Heart left ventricle (tissue), 16 donors: ENCODE measurements at regions not wholly inside any gene's neighbourhood (a gene's known extent, or its start where the extent isn't known, plus 50 kb on each side); places are given as distances from the start of the nearest gene placed in this dataset.
"Not testable (repeated sequence)": the region's sequence is repeated elsewhere in the genome, so short reads cannot be mapped to it uniquely, and the experiment has no call there.

Experiments used
- ATAC-seq, 4 donors: fragments of 200-7000 bp; cut with Tn5 transposase; one replicate each; pipeline ENCODE4 v1.9.1; 2020 to 2022; ENCODE audit warnings: moderate library complexity in 4 of 4, mild to moderate bottlenecking in 3 of 4, moderate number of reproducible peaks in 1 of 4
- DNase-seq, 5 donors: peaks; one replicate each; pipeline ENCODE4 v3.0.0-alpha.2; 2020
- H3K27ac ChIP-seq, 12 donors: fragments of 200-600 bp; sonication (generic) in 4 of 12; one replicate each; pipeline versions ENCODE4 v1.5.0 to v1.8.0; 2016 to 2022; ENCODE audit warnings: mild to moderate bottlenecking in 2 of 12
- H3K27me3 ChIP-seq, 9 donors: fragments of 200-600 bp; sonication (generic) in 2 of 9; one replicate each; pipeline versions ENCODE4 v1.5.1 to v1.8.0; 2016 to 2022; ENCODE audit warnings: mild to moderate bottlenecking in 3 of 9
- H3K36me3 ChIP-seq, 9 donors: fragments of 200-600 bp; sonication (generic) in 2 of 9; one replicate each; pipeline versions ENCODE4 v1.5.0 to v1.8.0; 2018 to 2022; ENCODE audit warnings: mild to moderate bottlenecking in 2 of 9
- H3K4me1 ChIP-seq, 12 donors: fragments of 200-600 bp; sonication (generic) in 4 of 12; one replicate each; pipeline versions ENCODE4 v1.5.0 to v1.8.0; 2016 to 2022; ENCODE audit warnings: mild to moderate bottlenecking in 3 of 12
- H3K4me3 ChIP-seq, 12 donors: fragments of 200-600 bp; sonication (generic) in 4 of 12; one replicate each; pipeline versions ENCODE4 v1.5.0 to v1.8.0; 2017 to 2022; ENCODE audit warnings: mild to moderate bottlenecking in 9 of 12, moderate library complexity in 4 of 12
- H3K9me3 ChIP-seq, 12 donors: fragments of 200-600 bp; sonication (generic) in 4 of 12; one replicate each; pipeline versions ENCODE4 v1.5.0 to v1.8.0; 2016 to 2022; ENCODE audit warnings: mild to moderate bottlenecking in 1 of 12
- POLR2A ChIP-seq, 2 donors: fragments of 450-650 bp; IDR thresholded peaks; one replicate each; pipeline ENCODE4 v1.6.1; 2017; ENCODE audit warnings: antibody characterized with exemption in 2 of 2, mild to moderate bottlenecking in 2 of 2, moderate library complexity in 2 of 2
- WGBS, 4 donors: extraction: QIAGEN DNeasy Blood & Tissue Kit in 2 of 4; methylation state at CpG; one replicate each; pipeline versions ENCODE4 v1.1.5 to v1.1.7; 2013 to 2018; 5-methylcytosine and 5-hydroxymethylcytosine counted together
- intact Hi-C, 10 donors: fragments of 100-400 bp; cut with DNase I; formaldehyde crosslinking; loops; one replicate each; pipeline versions ENCODE4 v1.11.1 to v1.14.2; 2022
- TF ChIP-seq, protein P1 (sequence below), 12 donors: fragments of 200-600 bp; sonication (generic) in 4 of 12; IDR thresholded peaks; one replicate each; pipeline versions ENCODE4 v1.5.0 to v1.8.0; 2018 to 2022; ENCODE audit warnings: antibody characterized with exemption in 12 of 12, mild to moderate bottlenecking in 5 of 12
- donor health status: ischemic (EF 13 %, LVEDD 7.1; RV severe dilation, severe dysfunction).
- donor health status: healthy with polysubstance abuse.
- donor health status: DM: no; HTN: yes; CAD: no.
- donor health status: DM: no; HTN: no; CAD: no.
- donor health status: ischemic (EF 25% LVEDD 6.9; RV normal size, moderate dysfunction).
- donor health status: ischemic (EF 25% LVEDD 5.7; RV mildly dilated, moderate dysfunction).
- donor health status: healthy.
- donor health status: DM: yes; HTN: yes; CAD: no.
- donor health status: ischemic (EF 35%, LVEDD 5.7; RV mildly dilated, moderate dysfunction).
- donor health status: nonischemic (EF 11% LVEDD 7.7; RV severe dilation, severe dysfunction).
- donor health status: DM: yes; HTN: yes; CAD: no.
- donor health status: PGD.
- donor health status: ischemic (EF 29% LVEDD 5.4; RV normal size, mild dysfunction).
- donor health status: nonischemic (EF 23%, LVEDD 6.1; RV moderate dilation, normal function).

DNA sequence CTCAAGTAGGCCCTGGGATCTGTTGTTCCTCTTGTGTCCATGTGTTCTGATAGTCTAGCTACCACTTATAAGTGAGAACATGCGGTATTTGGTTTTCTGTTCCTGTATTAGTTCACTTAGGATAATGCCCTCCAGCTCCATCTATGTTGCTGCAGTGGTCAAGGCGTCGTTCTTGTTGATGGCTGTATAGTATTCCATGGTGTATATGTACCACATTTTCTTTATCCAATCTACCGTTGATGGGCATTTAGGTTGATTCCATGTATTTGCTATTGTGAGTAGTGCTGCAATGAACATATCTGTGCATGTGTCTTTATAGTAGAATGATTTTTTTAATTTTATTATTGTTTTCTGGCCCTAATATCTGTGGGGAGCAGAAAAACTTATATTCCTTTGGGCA lies 74.3 kb downstream of the MAT2B start:
- Histone ChIP-seq H3K27ac (no peak overlapping the region), H3K36me3 (no peaks in the 10 kb centered on the region), H3K4me3 (no peak overlapping the region), H3K9me3 (no peaks in the 10 kb centered on the region), H3K27me3 (peaks cover 0 to 4% (median 0%) of the 10 kb centered on the region in 9 donors), H3K4me1 (no peaks in the 10 kb centered on the region)
- ATAC-seq (no peak), DNase-seq (no peak)
- 93 to 98% (median 97%) methylated on average over 4 of the region's 4 CpGs for WGBS, 4 donors
- TF ChIP-seq, protein P1, sequence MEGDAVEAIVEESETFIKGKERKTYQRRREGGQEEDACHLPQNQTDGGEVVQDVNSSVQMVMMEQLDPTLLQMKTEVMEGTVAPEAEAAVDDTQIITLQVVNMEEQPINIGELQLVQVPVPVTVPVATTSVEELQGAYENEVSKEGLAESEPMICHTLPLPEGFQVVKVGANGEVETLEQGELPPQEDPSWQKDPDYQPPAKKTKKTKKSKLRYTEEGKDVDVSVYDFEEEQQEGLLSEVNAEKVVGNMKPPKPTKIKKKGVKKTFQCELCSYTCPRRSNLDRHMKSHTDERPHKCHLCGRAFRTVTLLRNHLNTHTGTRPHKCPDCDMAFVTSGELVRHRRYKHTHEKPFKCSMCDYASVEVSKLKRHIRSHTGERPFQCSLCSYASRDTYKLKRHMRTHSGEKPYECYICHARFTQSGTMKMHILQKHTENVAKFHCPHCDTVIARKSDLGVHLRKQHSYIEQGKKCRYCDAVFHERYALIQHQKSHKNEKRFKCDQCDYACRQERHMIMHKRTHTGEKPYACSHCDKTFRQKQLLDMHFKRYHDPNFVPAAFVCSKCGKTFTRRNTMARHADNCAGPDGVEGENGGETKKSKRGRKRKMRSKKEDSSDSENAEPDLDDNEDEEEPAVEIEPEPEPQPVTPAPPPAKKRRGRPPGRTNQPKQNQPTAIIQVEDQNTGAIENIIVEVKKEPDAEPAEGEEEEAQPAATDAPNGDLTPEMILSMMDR (IDR thresholded peaks at IDR 0.05), result no peak
- no peak for TF ChIP-seq POLR2A (IDR thresholded peaks at IDR 0.05)
- intact Hi-C loops, result loop anchor here in 2 of 10 donors (10.0 kb wide), 1 partner anchor 1625 kb away; no protein-coding TSS in a partner anchor

DNA sequence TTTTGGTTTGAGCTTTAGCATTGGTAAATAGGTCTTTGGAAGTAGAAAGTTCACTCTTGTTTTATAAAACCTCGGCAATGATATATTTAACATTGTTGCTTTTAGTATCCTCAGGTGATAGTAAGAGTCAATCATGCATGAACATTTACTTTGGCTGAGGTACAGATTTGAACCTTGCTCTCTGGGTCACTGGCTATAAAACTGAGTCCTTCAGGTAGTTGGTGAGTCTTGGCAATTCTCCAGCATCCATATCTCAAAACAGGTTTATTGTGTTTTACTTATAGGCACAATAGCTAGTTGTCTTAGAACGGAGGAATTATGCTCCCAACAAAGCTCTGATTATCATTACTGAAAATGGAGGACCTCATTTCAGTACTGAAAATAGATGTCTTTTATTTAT lies 75.1 kb downstream of the MAT2B start:
- DNase-seq, result no peak
- ATAC-seq, result no peak
- no peak for TF ChIP-seq POLR2A (IDR thresholded peaks at IDR 0.05)
- TF ChIP-seq, protein P1 (IDR thresholded peaks at IDR 0.05), result no peak
- intact Hi-C loops, result no loop called here
- Histone ChIP-seq H3K36me3 (no peaks in the 10 kb centered on the region), H3K27ac (no peak overlapping the region), H3K4me3 (no peak overlapping the region), H3K9me3 (no peaks in the 10 kb centered on the region), H3K27me3 (peaks cover 0 to 4% (median 0%) of the 10 kb centered on the region in 9 donors), H3K4me1 (no peaks in the 10 kb centered on the region)
- WGBS, 4 donors, result 74 to 82% (median 78%) methylated on average over 2 of the region's 2 CpGs

DNA sequence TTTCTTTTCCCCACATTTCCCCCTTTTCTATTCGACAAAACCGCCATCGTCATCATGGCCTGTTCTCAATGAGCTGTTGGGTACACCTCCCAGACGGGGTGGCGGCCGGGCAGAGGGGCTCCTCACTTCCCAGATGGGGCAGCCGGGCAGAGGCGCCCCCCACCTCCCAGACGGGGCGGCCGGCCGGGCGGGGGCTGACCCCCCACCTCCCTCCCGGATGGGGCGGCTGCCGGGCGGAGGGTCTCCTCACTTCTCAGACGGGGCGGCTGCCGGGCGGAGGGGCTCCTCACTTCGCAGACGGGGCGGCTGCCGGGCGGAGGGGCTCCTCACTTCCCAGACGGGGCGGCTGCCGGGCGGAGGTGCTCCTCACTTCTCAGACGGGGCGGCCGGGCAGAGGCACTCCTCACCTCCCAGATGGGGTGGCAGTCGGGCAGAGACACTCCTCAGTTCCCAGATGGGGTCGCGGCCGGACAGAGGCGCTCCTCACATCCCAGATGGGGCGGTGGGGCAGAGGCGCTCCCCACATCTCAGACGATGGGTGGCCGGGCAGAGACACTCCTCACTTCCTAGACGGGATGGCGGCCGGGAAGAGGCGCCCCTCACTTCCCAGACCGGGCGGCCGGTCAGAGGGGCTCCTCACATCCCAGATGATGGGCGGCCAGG lies 78.2 kb downstream of the MAT2B start:
- H3K9me3 ChIP-seq, ATAC-seq, H3K27ac ChIP-seq, H3K27me3 ChIP-seq, H3K36me3 ChIP-seq, H3K4me3 ChIP-seq, DNase-seq, intact Hi-C loops, H3K4me1 ChIP-seq: not testable (repeated sequence)
- WGBS, 4 donors, result 88 to 97% (median 94%) methylated on average over 14 to 50 of the region's 50 CpGs

DNA sequence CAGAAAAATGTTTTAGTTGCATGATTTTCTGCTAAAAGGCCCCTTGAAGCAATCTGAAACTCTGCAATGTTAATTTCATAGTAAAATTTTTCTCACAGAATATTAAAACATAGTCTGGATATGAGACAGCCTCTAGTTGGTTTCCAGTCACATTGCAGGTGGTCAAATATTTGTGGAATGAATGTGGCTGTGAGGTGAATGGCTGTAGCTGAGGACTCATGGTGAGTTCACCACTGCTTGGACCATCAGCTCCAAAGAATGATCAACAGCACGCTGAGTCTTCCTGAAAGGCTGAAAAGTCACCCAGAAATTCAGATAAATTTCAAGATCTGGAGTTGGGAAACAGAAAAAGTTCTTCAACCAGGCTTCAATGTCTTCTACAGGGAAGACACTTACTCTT lies 79.8 kb downstream of the MAT2B start:
- Histone ChIP-seq H3K36me3 (no peaks in the 10 kb centered on the region), H3K27ac (no peak overlapping the region), H3K4me1 (no peaks in the 10 kb centered on the region), H3K4me3 (no peak overlapping the region), H3K27me3 (no peaks in the 10 kb centered on the region), H3K9me3 (no peaks in the 10 kb centered on the region)
- 65 to 100% (median 74%) methylated on average over 1 of the region's 1 CpG for WGBS, 4 donors
- no peak for DNase-seq
- TF ChIP-seq POLR2A (IDR thresholded peaks at IDR 0.05), result no peak
- TF ChIP-seq, protein P1 (IDR thresholded peaks at IDR 0.05), result no peak
- no peak for ATAC-seq
- intact Hi-C loops, result no loop called here

DNA sequence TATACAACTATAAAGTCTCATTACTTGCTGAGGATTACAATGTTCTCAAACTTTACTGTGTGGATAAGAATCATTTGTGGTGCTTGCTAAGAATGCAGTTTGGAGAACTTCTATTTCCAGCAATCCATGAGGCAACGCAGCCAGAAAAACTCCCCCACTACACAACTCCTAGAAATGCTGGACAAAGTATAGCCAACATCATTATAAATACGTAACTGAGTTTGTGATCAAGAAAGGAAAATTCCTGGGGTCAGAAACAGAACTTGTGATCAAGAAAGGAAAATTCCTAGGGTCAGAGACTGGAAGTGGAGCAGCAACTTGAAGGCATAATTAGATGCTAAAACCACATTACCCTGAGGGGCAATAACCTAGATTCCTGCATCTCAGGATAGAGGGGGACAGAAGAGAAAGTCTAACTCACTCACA lies 81.1 kb downstream of the MAT2B start:
- Histone ChIP-seq H3K4me1 (no peaks in the 10 kb centered on the region), H3K9me3 (no peaks in the 10 kb centered on the region), H3K36me3 (no peaks in the 10 kb centered on the region), H3K27me3 (no peaks in the 10 kb centered on the region), H3K27ac (no peak overlapping the region), H3K4me3 (no peak overlapping the region)
- WGBS, 4 donors, result 60 to 71% (median 67%) methylated on average over 2 of the region's 2 CpGs
- DNase-seq (no peak), ATAC-seq (no peak)
- TF ChIP-seq, protein P1 (IDR thresholded peaks at IDR 0.05), result no peak
- no peak for TF ChIP-seq POLR2A (IDR thresholded peaks at IDR 0.05)
- intact Hi-C loops, result no loop called here
